GM12891 (cell line): ENCODE measurements at regions not wholly inside any gene's neighbourhood (a gene's known extent, or its start where the extent isn't known, plus 50 kb on each side); places are given as distances from the start of the nearest gene placed in this dataset.

Experiments used
- POLR2A ChIP-seq: IDR thresholded peaks from 2 replicates; pipeline ENCODE4 v1.6.1; 2011; ENCODE audit warnings: low read depth, low read length, control low read depth
- SPI1 ChIP-seq: IDR thresholded peaks from 2 replicates; pipeline ENCODE4 v1.6.1; 2011; ENCODE audit warnings: low read depth, low read length, control low read depth

DNA sequence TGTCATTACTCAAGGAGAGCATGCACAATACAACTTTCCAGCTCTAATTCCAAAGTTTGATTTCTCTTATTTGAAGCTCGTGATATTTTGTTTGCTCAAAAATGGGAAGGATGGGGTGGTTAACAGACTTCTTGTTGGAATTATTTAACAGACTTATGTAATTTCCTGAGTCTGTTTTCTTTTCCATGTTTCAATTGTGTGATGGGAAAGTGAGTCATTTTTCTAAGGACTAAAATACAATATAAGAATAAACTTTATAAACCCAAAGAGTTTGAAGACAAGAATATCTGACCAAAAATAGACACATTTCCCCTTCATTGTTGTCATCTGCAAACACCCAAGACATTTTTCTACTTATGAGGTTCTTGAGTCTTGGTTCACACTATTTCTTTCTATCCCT lies 211.8 kb upstream of the SLITRK5 start:
- TF ChIP-seq SPI1 (no peak), POLR2A (no peak)
